ENCODE measurements at regions not wholly inside any gene's neighbourhood (a gene's known extent, or its start where the extent isn't known, plus 50 kb on each side); places are given as distances from the start of the nearest gene placed in this dataset.

GRCh38 chr12:105960319-105961083, 178.3 kb downstream of the NUAK1 start:
- no peak for TF ChIP-seq POLR2A (IDR thresholded peaks at IDR 0.05)
- no peak for TF ChIP-seq CTCF (IDR thresholded peaks at IDR 0.05)
- no peak for TF ChIP-seq POLR2AphosphoS5 (IDR thresholded peaks at IDR 0.05)
